ENCODE measurements at regions not wholly inside any gene's neighbourhood (a gene's known extent, or its start where the extent isn't known, plus 50 kb on each side); places are given as distances from the start of the nearest gene placed in this dataset.

GRCh38 chr3:152959307-152959706 lies 124.4 kb downstream of the P2RY1 start:
- DNase-seq: no peak

- no peak for DNase-seq
Measured at GRCh38 chr3:152960684-152961083, 125.8 kb downstream of the P2RY1 start.

- DNase-seq: peak; percentile 65
Measured at GRCh38 chr3:152961323-152961722, 126.4 kb downstream of the P2RY1 start.

GRCh38 chr3:152964911-152965609 lies 130.1 kb downstream of the P2RY1 start:
- peak; percentile 46 for DNase-seq

- peak; percentile 13 for DNase-seq
Measured at GRCh38 chr3:152968388-152969024, 133.6 kb downstream of the P2RY1 start.

- no peak for DNase-seq
Measured at GRCh38 chr3:152969557-152970300, 134.8 kb downstream of the P2RY1 start.

GRCh38 chr3:152970851-152971250 lies 135.9 kb downstream of the P2RY1 start:
- no peak for DNase-seq

GRCh38 chr3:152971880-152972279 lies 136.9 kb downstream of the P2RY1 start:
- DNase-seq: no peak

GRCh38 chr3:152973575-152973974 lies 138.6 kb downstream of the P2RY1 start:
- no peak for DNase-seq

GRCh38 chr3:152976239-152976638 lies 141.3 kb downstream of the P2RY1 start:
- DNase-seq: peak; percentile 96

- DNase-seq: peak; percentile 24
Measured at GRCh38 chr3:152977366-152977765, 142.4 kb downstream of the P2RY1 start.

GRCh38 chr3:152978152-152978551 lies 143.2 kb downstream of the P2RY1 start:
- DNase-seq: peak; percentile 13

GRCh38 chr3:152997526-152997925 lies 162.6 kb downstream of the P2RY1 start:
- DNase-seq: no peak

- DNase-seq: no peak
Measured at GRCh38 chr3:152998591-152998990, 163.4 kb upstream of the RAP2B start.

GRCh38 chr3:153000325-153000724 lies 161.7 kb upstream of the RAP2B start:
- DNase-seq: no peak

- DNase-seq: no peak
Measured at GRCh38 chr3:153001210-153002078, 160.6 kb upstream of the RAP2B start.

- no peak for DNase-seq
Measured at GRCh38 chr3:153003441-153003840, 158.6 kb upstream of the RAP2B start.

- no peak for DNase-seq
Measured at GRCh38 chr3:153003862-153004261, 158.2 kb upstream of the RAP2B start.

GRCh38 chr3:153008226-153008625 lies 153.8 kb upstream of the RAP2B start:
- peak; percentile 50 for DNase-seq

- peak; percentile 66 for DNase-seq
Measured at GRCh38 chr3:153023896-153024295, 138.1 kb upstream of the RAP2B start.

- DNase-seq: peak; percentile 83
Measured at GRCh38 chr3:153026026-153026425, 136.0 kb upstream of the RAP2B start.

- peak; percentile 68 for DNase-seq
Measured at GRCh38 chr3:153028381-153028780, 133.6 kb upstream of the RAP2B start.

- DNase-seq: peak; percentile 35
Measured at GRCh38 chr3:153029350-153029749, 132.7 kb upstream of the RAP2B start.

Data from hematopoietic multipotent progenitor cell treated with erythropoietin and hydrocortisone succinate and interleukin-3 and kit ligand, for 4 days (in vitro differentiated cells).